GM12872 (cell line): ENCODE measurements at regions not wholly inside any gene's neighbourhood (a gene's known extent, or its start where the extent isn't known, plus 50 kb on each side); places are given as distances from the start of the nearest gene placed in this dataset.

Experiments used
- CTCF ChIP-seq: IDR thresholded peaks from 3 replicates; pipeline ENCODE4 v1.5.1; 2011; ENCODE audit warnings: low read depth, mild to moderate bottlenecking, low read length, moderate library complexity; ENCODE audit not compliant: insufficient read depth

GRCh38 chr2:65940856-65941255 lies 494.1 kb upstream of the MEIS1 start:
- no peak for TF ChIP-seq CTCF

GRCh38 chr2:65939687-65940086 lies 495.2 kb upstream of the MEIS1 start:
- no peak for TF ChIP-seq CTCF

- TF ChIP-seq CTCF = no peak
Measured at GRCh38 chr2:65937379-65938160, 497.4 kb upstream of the MEIS1 start.

GRCh38 chr2:65934992-65935629 lies 499.8 kb upstream of the MEIS1 start:
- no peak for TF ChIP-seq CTCF

- TF ChIP-seq CTCF = no peak
Measured at GRCh38 chr2:65932571-65932970, 500.2 kb upstream of the SPRED2 start.

- no peak for TF ChIP-seq CTCF
Measured at GRCh38 chr2:65931056-65931455, 498.7 kb upstream of the SPRED2 start.

GRCh38 chr2:65930259-65930658 lies 497.9 kb upstream of the SPRED2 start:
- no peak for TF ChIP-seq CTCF
